T-helper 2 cell treated with Interferon-gamma antibody and Interleukin-4, amounts not matched to agents 100 ng/mL and 5 ng/mL, for 36 hours (primary cell): ENCODE measurements at regions not wholly inside any gene's neighbourhood (a gene's known extent, or its start where the extent isn't known, plus 50 kb on each side); places are given as distances from the start of the nearest gene placed in this dataset.
"Not testable (repeated sequence)": the region's sequence is repeated elsewhere in the genome, so short reads cannot be mapped to it uniquely, and the experiment has no call there.

Experiments used
- intact Hi-C: fragments of 100-400 bp; cut with micrococcal nuclease; formaldehyde crosslinking; loops from one replicate; pipeline ENCODE4 v1.15.1; 2023

GRCh38 chr5:67723873-67724272, 491.7 kb upstream of the PIK3R1 start:
- intact Hi-C loops: no loop called here

- intact Hi-C loops: not testable (repeated sequence)
Observed at GRCh38 chr5:67722582-67722981, 493.0 kb upstream of the PIK3R1 start.

- intact Hi-C loops: no loop called here
Observed at GRCh38 chr5:67720162-67720772, 495.3 kb upstream of the PIK3R1 start.

GRCh38 chr5:67702008-67702407, 505.4 kb upstream of the CD180 start:
- intact Hi-C loops: no loop called here

- intact Hi-C loops: no loop called here
Observed at GRCh38 chr5:67699560-67699959, 503.0 kb upstream of the CD180 start.

- intact Hi-C loops: no loop called here
Observed at GRCh38 chr5:67696446-67696845, 499.8 kb upstream of the CD180 start.

- intact Hi-C loops: no loop called here
Observed at GRCh38 chr5:67695369-67695768, 498.8 kb upstream of the CD180 start.

- intact Hi-C loops: no loop called here
Observed at GRCh38 chr5:67694810-67695191, 498.2 kb upstream of the CD180 start.

GRCh38 chr5:67693956-67694809, 497.6 kb upstream of the CD180 start:
- intact Hi-C loops: no loop called here

GRCh38 chr5:67686746-67687145, 490.1 kb upstream of the CD180 start:
- intact Hi-C loops: no loop called here

GRCh38 chr5:67681703-67682102, 485.1 kb upstream of the CD180 start:
- intact Hi-C loops: no loop called here

- intact Hi-C loops: no loop called here
Observed at GRCh38 chr5:67680099-67680498, 483.5 kb upstream of the CD180 start.

- intact Hi-C loops: no loop called here
Observed at GRCh38 chr5:67679184-67679841, 482.7 kb upstream of the CD180 start.

GRCh38 chr5:67678594-67678993, 482.0 kb upstream of the CD180 start:
- intact Hi-C loops: no loop called here

- intact Hi-C loops: no loop called here
Observed at GRCh38 chr5:67677422-67677970, 480.9 kb upstream of the CD180 start.

- intact Hi-C loops: no loop called here
Observed at GRCh38 chr5:67676863-67677262, 480.3 kb upstream of the CD180 start.

GRCh38 chr5:67674159-67674655, 477.6 kb upstream of the CD180 start:
- intact Hi-C loops: no loop called here

GRCh38 chr5:67673618-67674017, 477.0 kb upstream of the CD180 start:
- intact Hi-C loops: no loop called here

- intact Hi-C loops: no loop called here
Observed at GRCh38 chr5:67673180-67673579, 476.6 kb upstream of the CD180 start.

GRCh38 chr5:67672636-67673035, 476.0 kb upstream of the CD180 start:
- intact Hi-C loops: no loop called here

- intact Hi-C loops: no loop called here
Observed at GRCh38 chr5:67669916-67670315, 473.3 kb upstream of the CD180 start.

GRCh38 chr5:67660149-67660548, 463.6 kb upstream of the CD180 start:
- intact Hi-C loops: no loop called here
